ENCODE measurements at regions not wholly inside any gene's neighbourhood (a gene's known extent, or its start where the extent isn't known, plus 50 kb on each side); places are given as distances from the start of the nearest gene placed in this dataset.

- TF ChIP-seq POLR2A (IDR thresholded peaks at IDR 0.05; ENCODE audit: low read depth, low read length) (no peak), CTCF (IDR thresholded peaks at IDR 0.05; ENCODE audit: extremely low read depth in 1 of 2, insufficient read depth in 1 of 2, low read depth in 1 of 2, low read length in 2 of 2) (no peak), JUN (IDR thresholded peaks at IDR 0.05; ENCODE audit: borderline replicate concordance, insufficient read depth, insufficient read length, low read depth) (no peak)
Measured at GRCh38 chr13:30133554-30133912, 173.8 kb downstream of the KATNAL1 start.
